Astrocyte (in vitro differentiated cells and primary cell): ENCODE measurements at regions not wholly inside any gene's neighbourhood (a gene's known extent, or its start where the extent isn't known, plus 50 kb on each side); places are given as distances from the start of the nearest gene placed in this dataset.

Source experiments
- EZH2 ChIP-seq: IDR thresholded peaks from 2 replicates; pipeline ENCODE4 v1.6.1; 2012; ENCODE audit warnings: mild to moderate bottlenecking, low read length, inconsistent platforms; ENCODE audit not compliant: insufficient read depth
- TF ChIP-seq, protein P1 (sequence below): IDR thresholded peaks from 2 replicates; pipeline ENCODE4 v1.5.1; 2011; ENCODE audit warnings: low read depth, mild to moderate bottlenecking, inconsistent platforms, low read length, moderate library complexity; ENCODE audit not compliant: insufficient read depth

GRCh38 chr22:34380532-34380931, 460.3 kb upstream of the LARGE1 start:
- TF ChIP-seq, protein P1, sequence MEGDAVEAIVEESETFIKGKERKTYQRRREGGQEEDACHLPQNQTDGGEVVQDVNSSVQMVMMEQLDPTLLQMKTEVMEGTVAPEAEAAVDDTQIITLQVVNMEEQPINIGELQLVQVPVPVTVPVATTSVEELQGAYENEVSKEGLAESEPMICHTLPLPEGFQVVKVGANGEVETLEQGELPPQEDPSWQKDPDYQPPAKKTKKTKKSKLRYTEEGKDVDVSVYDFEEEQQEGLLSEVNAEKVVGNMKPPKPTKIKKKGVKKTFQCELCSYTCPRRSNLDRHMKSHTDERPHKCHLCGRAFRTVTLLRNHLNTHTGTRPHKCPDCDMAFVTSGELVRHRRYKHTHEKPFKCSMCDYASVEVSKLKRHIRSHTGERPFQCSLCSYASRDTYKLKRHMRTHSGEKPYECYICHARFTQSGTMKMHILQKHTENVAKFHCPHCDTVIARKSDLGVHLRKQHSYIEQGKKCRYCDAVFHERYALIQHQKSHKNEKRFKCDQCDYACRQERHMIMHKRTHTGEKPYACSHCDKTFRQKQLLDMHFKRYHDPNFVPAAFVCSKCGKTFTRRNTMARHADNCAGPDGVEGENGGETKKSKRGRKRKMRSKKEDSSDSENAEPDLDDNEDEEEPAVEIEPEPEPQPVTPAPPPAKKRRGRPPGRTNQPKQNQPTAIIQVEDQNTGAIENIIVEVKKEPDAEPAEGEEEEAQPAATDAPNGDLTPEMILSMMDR = no peak
- no peak for TF ChIP-seq EZH2
